Effector CD4-positive, alpha-beta T cell (primary cell): ENCODE measurements at regions not wholly inside any gene's neighbourhood (a gene's known extent, or its start where the extent isn't known, plus 50 kb on each side); places are given as distances from the start of the nearest gene placed in this dataset.

Experiments
- DNase-seq: peaks from one replicate; pipeline ENCODE4 v3.0.0-alpha.2; 2020

DNA sequence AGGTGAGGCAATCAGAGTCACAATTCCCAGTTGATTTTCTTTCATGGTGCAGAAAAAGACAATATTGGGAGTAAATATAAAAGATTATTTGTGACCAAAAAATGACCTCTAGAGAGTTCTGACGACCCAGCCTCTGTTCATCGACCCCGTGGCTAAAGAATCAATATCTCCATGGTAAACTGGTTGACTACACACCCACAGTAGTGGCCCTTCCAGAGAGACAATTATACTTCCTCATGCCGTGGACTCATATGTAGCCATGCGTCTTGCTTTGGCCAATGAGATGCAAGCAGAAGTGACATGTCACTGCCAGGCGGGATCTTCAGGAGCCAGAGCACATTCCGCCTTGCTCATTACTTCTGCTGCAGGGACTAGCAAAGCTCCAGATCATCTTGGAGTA, 163.3 kb upstream of the RAD23B start:
- no peak for DNase-seq

GRCh38 chr9:107123389-107123788, 159.7 kb upstream of the RAD23B start:
- no peak for DNase-seq

DNA sequence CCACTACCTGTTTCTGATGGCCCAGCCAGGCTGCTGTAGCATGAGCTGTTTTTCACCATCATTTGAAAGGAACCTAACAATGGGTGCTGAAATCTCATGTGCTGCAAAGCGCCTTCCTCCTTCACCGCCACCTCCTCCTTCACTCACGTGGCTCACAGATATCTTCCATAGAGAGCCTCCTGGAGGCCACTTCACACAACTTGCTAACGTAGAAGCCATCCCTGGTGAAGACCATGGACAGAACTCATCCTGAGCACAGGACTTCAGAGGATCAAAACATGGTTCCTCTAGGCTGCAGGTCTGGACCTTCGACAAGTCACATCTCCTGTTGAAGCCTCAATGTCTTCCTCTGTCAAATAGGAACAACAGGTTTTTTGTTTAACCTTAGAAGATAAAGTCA, 155.5 kb upstream of the RAD23B start:
- DNase-seq: no peak

- DNase-seq: no peak
These were observed 151.8 kb upstream of the RAD23B start for GRCh38 chr9:107131108-107131799.

DNA sequence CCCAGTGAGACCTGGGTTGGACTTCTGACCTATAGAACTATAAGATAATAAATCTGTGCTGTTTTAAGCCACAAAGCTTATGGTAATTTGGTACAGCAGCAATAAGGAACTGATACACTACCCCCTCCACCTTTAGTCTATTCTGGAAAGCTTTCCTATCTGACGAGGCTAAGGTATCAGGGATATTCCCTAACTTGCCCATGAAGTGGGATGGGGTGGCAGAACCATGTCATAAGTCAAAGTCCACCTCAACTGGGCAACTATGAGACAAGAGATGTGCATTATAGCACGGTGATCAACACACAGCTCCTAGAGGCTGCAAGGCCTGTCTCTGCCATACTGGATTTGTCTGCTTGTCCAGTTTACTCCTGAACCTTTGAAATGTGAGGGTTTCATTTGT, 146.8 kb upstream of the RAD23B start:
- DNase-seq: no peak

DNA sequence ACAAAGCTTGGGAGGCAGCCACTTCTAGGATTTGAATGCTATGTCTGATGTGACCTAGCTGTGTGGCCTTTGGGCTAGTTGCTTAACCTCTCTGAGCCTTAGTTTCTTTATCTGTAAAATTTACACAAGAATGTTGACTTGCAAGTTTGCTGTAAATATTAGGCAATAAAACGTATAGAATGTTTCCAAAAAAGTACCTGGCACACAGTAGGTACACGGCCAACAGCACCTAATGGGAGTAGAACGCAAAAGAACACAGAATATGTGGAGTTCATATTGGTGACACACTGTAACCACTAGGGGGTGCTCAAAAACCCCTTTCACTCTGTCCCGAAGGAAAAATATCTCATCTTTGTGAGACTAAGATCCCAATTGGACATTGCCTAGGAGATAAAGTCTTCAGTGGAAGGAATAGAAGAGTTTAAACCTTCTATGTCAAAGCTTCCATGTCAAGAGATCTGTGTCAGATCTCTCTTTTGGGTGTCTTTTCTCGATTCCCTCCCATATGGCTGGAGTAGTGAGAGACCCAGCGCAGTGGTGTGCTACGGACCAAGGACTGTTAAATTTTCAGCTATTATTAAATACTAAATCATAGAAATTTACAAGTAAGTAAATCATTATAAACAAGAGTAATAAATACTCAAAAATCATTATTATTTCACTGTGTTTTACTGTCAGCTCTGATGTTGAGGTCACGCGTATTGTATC, 145.4 kb upstream of the RAD23B start:
- no peak for DNase-seq

DNA sequence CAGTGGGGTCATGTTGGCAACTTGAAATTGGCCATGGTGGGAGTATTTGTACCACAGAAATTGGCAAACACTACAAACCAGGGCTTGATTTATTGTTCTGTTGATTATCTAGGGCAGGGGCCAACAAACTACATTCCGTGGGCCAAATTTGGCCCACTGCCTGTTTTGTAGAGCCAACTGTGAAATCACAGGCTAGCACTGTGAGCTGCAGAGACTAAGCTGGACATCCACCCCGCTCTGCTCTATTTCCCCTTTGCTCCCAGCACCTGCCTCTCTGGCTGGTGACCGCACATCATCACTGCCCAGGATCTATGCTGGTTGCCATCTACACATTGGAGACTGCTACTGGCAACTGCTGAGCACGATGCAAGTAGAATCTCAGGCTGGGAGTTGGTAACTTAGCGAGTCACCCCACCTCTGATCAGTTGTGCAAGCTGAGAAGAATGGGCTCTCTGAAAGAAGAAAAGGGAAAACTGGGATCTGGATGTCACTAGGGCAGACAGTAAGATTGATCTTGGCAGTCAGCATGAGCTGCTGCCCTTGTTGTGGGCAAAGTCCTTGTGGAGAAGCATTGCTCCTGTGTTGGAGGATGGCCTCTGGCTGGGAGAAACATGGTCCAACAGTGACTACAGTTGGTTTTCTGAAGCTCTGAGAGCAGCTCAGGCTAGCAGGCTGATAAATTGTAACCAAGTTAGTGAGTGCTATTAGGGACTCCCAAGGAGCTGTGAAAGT, 144.7 kb upstream of the RAD23B start:
- DNase-seq: no peak

DNA sequence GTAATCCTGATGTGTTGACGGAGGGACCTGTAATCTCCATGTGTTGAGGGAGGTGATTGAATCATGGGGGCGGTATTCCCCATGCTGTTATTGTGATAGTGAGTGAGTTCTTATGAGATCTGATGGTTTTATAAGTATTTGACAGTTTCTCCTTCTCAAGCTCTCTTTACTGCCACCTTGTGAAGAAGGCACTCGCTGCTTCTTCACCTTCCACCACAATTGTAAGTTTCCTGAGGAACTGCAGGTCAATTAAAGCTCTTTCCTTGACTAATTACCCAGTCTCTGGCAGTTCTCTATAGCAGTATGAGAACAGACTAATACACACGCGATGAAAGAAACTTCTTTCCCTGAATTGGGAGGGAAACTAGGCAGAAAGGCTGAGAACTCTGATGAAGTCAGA, 141.1 kb upstream of the RAD23B start:
- no peak for DNase-seq

DNA sequence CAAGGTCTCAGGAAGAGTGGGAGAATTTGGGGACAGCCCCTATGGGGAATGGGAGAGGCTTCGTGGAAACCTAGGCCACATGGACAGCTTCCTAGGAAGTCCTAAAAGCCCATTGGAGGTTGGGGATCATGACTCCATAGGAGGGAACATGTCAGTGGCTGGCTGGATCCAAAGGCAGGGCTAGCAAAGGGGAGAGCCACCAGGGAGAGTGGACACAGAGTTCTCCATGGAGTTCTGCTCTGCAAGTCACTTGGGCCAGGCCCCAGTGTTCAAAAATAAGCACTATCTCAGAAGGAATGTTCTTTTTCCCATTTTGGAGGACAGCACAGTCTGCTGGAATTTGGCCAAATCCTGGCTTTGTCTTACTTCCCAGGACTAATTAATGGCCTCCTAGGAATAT, 140.6 kb upstream of the RAD23B start:
- no peak for DNase-seq

GRCh38 chr9:107142896-107143603, 140.0 kb upstream of the RAD23B start:
- DNase-seq: no peak

DNA sequence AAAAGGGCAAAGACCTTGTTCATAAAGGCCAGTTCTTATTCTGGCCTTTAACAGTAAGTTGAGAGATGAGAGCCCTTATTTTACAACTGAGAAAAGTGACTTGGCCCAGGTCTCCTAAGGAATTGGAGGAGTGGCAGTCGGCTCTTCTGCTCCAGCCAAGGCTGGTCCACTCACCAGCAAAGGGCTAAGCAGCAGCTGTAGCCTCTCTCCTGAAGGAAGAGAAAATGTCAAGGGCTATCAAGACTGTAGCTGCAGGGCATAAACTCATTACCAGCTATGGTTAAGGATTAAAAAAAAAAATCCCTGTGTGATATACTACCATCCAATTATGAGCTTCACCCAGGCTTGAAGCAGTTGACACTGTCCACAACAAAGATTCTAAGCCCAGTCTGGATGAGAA, 138.6 kb upstream of the RAD23B start:
- DNase-seq: no peak

DNA sequence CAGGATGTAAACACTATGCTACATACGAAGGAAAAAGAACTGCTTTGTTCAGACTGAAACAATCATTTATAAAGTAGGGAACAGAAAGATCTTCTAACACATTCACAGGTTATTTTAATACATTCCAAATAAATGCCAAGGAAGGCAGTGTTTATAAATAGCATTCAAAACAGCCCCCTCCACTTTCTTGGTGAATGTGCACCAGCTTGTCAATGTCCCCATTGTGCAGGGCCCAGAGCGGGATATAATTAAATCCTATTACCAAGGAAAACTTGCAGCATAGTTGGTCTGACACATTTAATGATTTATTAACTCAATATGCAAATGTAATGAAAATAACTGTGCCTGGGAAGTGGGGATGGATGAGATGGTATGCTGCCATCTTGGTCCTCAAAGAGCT, 135.9 kb upstream of the RAD23B start:
- DNase-seq: no peak

- no peak for DNase-seq
These were observed 134.9 kb upstream of the RAD23B start for GRCh38 chr9:107148216-107148615.

DNA sequence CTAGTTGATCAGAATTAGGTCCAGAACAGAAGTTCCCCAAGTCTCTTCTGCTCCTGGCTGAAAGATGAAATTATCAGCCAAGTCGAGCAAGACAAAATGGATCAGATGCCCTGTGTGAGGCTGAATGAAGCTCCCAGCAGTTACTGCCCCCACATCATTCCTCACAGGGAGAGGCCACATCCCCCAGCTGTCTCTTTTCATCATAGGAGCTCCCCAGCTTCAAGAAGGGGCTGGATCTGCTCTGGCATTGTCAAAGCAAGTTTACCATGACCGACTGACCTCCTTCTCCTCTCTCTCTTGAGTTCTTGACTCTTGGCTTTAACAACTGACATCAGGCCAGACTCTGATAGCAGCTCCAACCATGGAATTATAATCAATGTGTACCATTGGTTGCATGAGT, 133.3 kb upstream of the RAD23B start:
- no peak for DNase-seq

GRCh38 chr9:107153336-107153735, 129.7 kb upstream of the RAD23B start:
- no peak for DNase-seq

GRCh38 chr9:107154291-107154690, 128.8 kb upstream of the RAD23B start:
- DNase-seq: no peak

- DNase-seq: no peak
These were observed 128.3 kb upstream of the RAD23B start for GRCh38 chr9:107154766-107155165.

DNA sequence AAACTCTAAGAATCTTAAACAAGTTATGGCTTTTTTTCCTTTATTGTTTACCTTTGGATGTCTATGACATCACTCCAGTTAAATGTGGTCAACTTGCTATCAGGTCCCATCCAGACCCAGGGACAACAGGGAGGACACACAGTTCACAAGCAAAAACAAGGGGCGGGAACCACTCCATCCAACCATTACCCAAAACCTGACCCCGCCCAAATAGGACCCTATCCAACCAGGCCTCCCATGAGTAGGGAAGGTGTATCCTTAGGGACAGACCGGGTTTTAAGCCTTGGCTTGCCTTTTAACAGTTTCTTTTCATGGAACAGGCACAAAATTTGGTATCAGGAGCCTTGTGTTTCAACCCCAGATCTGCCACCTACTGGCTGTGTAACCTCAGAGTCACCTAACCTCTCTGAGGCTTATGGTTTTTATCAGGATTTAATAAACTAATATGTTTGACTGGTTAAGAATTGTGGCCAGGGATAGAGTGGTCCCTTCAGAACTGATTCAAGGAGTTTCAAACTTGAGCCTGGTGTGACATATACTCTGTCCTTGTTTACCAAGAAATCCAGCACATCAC, 127.7 kb upstream of the RAD23B start:
- DNase-seq: no peak

DNA sequence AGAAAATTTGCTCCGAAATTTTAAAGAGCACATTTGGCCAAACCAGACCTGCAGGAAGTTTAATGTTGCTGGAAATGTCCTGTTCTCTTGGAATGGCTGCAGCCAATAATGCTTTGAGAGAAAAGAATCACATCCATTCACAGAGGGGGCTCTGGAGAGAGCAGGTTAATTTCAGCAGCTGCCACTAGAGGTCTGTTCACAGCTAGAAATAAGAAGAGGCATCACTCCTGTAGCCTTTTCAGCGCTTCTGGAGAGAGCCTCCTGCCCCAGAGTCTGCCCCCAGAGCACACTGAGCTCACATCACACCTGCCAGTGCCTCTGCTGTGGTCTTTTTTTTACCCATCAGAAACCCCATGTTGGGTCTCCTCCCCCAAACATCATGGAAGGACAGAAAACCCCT, 124.8 kb upstream of the RAD23B start:
- DNase-seq: no peak

DNA sequence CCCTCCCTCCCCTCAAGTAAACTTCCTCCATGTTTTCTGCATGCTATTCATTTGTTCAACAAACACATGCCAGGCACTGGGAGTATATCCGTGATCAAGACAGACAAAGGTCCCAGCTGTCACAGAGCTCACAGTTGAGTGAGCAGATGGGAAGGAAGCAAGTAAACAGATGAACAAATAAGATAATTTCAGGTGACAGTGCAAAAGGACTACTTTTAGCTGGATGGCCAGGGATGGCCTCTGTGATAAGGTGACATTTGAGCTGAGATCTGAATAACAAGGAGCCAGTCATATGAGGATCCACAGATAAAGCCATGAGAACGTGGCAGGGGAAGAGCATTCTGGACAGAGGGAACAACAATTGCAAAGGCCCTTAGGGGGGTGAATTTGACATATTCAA, 121.7 kb upstream of the RAD23B start:
- DNase-seq: no peak

- no peak for DNase-seq
These were observed 119.7 kb upstream of the RAD23B start for GRCh38 chr9:107163370-107163769.

- DNase-seq: no peak
These were observed 113.3 kb upstream of the RAD23B start for GRCh38 chr9:107169796-107170195.

GRCh38 chr9:107170801-107171200, 112.3 kb upstream of the RAD23B start:
- no peak for DNase-seq
